ENCODE measurements at regions not wholly inside any gene's neighbourhood (a gene's known extent, or its start where the extent isn't known, plus 50 kb on each side); places are given as distances from the start of the nearest gene placed in this dataset.

DNA sequence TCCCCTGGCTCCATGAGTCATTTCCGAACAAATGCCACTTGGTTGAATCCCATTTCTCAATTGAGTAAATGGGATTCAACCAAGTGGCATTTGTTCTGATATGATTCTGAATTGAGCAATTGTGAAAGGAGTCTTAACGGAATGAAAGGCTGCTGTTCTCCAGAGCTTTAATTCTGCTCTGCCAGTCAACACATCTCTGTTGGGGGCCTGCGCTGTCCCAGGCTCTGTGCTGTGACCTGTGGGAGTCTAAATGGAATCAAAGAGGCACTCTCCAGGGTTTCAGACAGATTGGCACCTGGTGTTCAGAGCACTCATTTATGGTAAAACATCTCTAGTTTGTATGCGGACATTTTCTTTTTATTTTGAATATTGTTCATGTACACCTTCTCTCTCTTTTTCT lies 126.2 kb downstream of the WSCD1 start:
- TF ChIP-seq CTCF (IDR thresholded peaks at IDR 0.05): no peak
- no peak for TF ChIP-seq POLR2A (IDR thresholded peaks at IDR 0.05)

Data from body of pancreas (tissue), 4 donors.